KMS-11 (cell line): ENCODE measurements at regions not wholly inside any gene's neighbourhood (a gene's known extent, or its start where the extent isn't known, plus 50 kb on each side); places are given as distances from the start of the nearest gene placed in this dataset.

Experiments
- H2AFZ ChIP-seq: fragments of 200-600 bp; sonication (generic); 2 replicates; pipeline ENCODE4 v1.6.1; 2016; ENCODE audit warnings: antibody characterized with exemption, mixed run types, low read depth
- H3K27ac ChIP-seq: fragments of 200-600 bp; sonication (generic); 2 replicates; pipeline ENCODE4 v1.6.1; 2016; ENCODE audit warnings: mild to moderate bottlenecking, mixed run types
- H3K27me3 ChIP-seq: fragments of 200-600 bp; sonication (generic); 2 replicates; pipeline ENCODE4 v1.6.1; 2017; ENCODE audit warnings: mild to moderate bottlenecking, low read depth, mixed run types, moderate library complexity; ENCODE audit not compliant: insufficient read depth
- H3K36me3 ChIP-seq: fragments of 200-600 bp; sonication (generic); 2 replicates; pipeline ENCODE4 v1.6.1; 2017; ENCODE audit warnings: mild to moderate bottlenecking, mixed run types; ENCODE audit not compliant: insufficient read depth
- H3K4me1 ChIP-seq: fragments of 200-600 bp; sonication (generic); 2 replicates; pipeline ENCODE4 v1.6.1; 2016; ENCODE audit warnings: mild to moderate bottlenecking, low read depth, mixed run types; ENCODE audit not compliant: poor library complexity, severe bottlenecking
- H3K4me2 ChIP-seq: fragments of 200-600 bp; sonication (generic); 2 replicates; pipeline ENCODE4 v1.7.0; 2016; ENCODE audit warnings: mild to moderate bottlenecking, mixed run types
- H3K4me3 ChIP-seq: fragments of 200-600 bp; sonication (generic); IDR thresholded peaks from 2 replicates; pipeline ENCODE4 v1.6.1; 2017; ENCODE audit warnings: low read depth, low read length, mixed read lengths; ENCODE audit not compliant: insufficient read depth
- H3K79me2 ChIP-seq: fragments of 200-600 bp; sonication (generic); 2 replicates; pipeline ENCODE4 v1.6.1; 2016; ENCODE audit warnings: low read depth, mixed run types; ENCODE audit not compliant: insufficient read depth
- H3K9ac ChIP-seq: fragments of 200-600 bp; sonication (generic); 2 replicates; pipeline ENCODE4 v1.6.1; 2016; ENCODE audit warnings: mild to moderate bottlenecking, mixed run types
- H4K20me1 ChIP-seq: fragments of 200-600 bp; sonication (generic); 2 replicates; pipeline ENCODE4 v1.6.1; 2016; ENCODE audit warnings: mild to moderate bottlenecking, mixed run types; ENCODE audit not compliant: insufficient read depth
- CTCF ChIP-seq: fragments of 200-600 bp; sonication (generic); conservative IDR thresholded peaks from 2 replicates; pipeline ENCODE4 v1.6.1; 2017; ENCODE audit warnings: low read depth, mild to moderate bottlenecking, antibody characterized with exemption, low read length, moderate library complexity, mixed read lengths

DNA sequence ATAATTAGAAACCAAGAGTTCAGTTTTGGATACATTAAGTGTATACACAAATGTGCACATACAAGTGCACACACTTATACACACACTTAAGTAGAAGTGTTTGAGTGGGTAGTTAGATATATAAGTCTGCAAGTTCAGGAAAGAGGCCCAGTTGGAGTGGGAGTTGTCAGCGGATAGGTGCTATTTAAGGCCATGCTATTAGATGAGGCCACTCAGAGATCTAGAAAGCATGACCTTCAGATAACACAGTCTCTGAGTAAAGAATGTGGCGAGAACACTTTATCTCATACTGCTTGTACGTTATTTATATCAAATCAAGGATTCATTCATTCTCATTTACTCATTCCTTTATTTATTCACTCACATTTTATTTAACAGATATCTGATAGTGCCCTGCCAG is 206.2 kb downstream of the POSTN start:
- H3K27ac ChIP-seq, result no peak overlapping the region
- H4K20me1 ChIP-seq, result no peaks in the 10 kb centered on the region
- no peak overlapping the region for H3K9ac ChIP-seq
- H3K4me2 ChIP-seq, result no peak overlapping the region
- H3K4me3 ChIP-seq, result no peak overlapping the region
- no peaks in the 10 kb centered on the region for H3K79me2 ChIP-seq
- no peaks in the 10 kb centered on the region for H3K36me3 ChIP-seq
- no peaks in the 10 kb centered on the region for H3K4me1 ChIP-seq
- no peak for TF ChIP-seq CTCF
- H3K27me3 ChIP-seq, result no peaks in the 10 kb centered on the region
- H2AFZ ChIP-seq, result no peak overlapping the region

DNA sequence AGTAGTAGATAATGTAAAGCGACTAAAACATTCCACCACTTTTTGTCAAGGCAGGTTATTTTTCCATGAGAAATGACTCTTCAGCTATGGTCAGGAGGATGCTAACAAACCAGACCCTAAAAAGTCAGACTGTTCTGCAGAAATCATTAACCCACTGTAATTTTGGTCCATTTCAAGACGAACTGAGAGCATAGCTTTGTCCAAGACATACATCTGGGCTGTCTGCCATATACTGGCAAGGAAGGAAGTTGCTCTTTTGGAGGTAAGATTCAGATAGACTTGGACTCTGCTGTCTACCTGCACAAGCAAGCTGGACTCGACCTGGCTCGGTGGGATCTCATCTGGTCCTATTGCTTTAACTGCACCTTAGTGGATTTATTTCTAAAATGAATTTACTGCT is 207.8 kb downstream of the POSTN start:
- no peak overlapping the region for H2AFZ ChIP-seq
- no peaks in the 10 kb centered on the region for H4K20me1 ChIP-seq
- H3K27me3 ChIP-seq, result no peaks in the 10 kb centered on the region
- no peak overlapping the region for H3K4me2 ChIP-seq
- H3K27ac ChIP-seq, result no peak overlapping the region
- H3K9ac ChIP-seq, result no peak overlapping the region
- TF ChIP-seq CTCF, result no peak
- H3K4me3 ChIP-seq, result no peak overlapping the region
- H3K36me3 ChIP-seq, result no peaks in the 10 kb centered on the region
- H3K79me2 ChIP-seq, result no peaks in the 10 kb centered on the region
- H3K4me1 ChIP-seq, result no peaks in the 10 kb centered on the region

DNA sequence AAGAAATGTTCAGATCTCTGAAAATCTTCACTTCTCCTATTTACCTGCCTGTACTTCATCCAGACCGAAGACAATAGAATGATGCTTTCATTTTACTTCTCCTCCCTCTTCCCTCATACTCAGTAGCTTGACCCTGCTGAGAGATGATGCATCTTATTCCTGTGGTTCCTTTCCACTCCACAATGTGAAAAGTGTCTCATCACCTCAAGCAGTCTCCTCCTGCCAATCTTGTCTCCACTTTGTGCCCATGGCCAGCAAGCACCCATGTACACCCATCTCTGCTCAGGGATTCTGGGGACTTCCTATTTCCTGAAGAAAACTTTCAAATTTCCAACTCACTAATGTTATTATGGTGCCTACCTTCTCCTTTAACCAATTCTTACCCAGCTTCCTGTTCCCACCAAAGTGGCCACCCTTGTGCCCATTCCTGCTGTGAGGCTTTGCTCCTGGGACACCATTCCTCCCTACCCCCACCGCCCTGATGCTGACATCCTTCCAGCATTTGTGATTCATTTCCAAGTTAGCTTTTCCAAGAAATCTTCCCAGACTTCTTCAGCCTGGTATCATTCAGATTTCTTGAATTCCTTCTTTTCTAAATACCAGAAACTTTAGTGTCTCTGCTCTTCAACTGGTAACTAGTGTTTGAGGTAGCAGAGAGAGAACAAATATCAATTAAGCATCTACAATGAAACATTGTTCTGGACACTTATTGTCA is 212.5 kb downstream of the POSTN start:
- no peak overlapping the region for H3K9ac ChIP-seq
- no peaks in the 10 kb centered on the region for H3K36me3 ChIP-seq
- H2AFZ ChIP-seq, result no peak overlapping the region
- no peak for TF ChIP-seq CTCF
- H3K27me3 ChIP-seq, result no peaks in the 10 kb centered on the region
- no peak overlapping the region for H3K27ac ChIP-seq
- H3K4me1 ChIP-seq, result no peaks in the 10 kb centered on the region
- no peaks in the 10 kb centered on the region for H3K79me2 ChIP-seq
- H4K20me1 ChIP-seq, result no peaks in the 10 kb centered on the region
- no peak overlapping the region for H3K4me2 ChIP-seq
- H3K4me3 ChIP-seq, result no peak overlapping the region

- H3K27ac ChIP-seq, result no peak overlapping the region
- H3K4me3 ChIP-seq, result no peak overlapping the region
- no peak overlapping the region for H3K9ac ChIP-seq
- H3K27me3 ChIP-seq, result no peaks in the 10 kb centered on the region
- H4K20me1 ChIP-seq, result no peaks in the 10 kb centered on the region
- no peaks in the 10 kb centered on the region for H3K79me2 ChIP-seq
- no peak overlapping the region for H3K4me2 ChIP-seq
- no peak for TF ChIP-seq CTCF
- H3K36me3 ChIP-seq, result no peaks in the 10 kb centered on the region
- no peaks in the 10 kb centered on the region for H3K4me1 ChIP-seq
- no peak overlapping the region for H2AFZ ChIP-seq
Measured at GRCh38 chr13:37385248-37385647, 213.3 kb downstream of the POSTN start.
